ENCODE measurements at regions not wholly inside any gene's neighbourhood (a gene's known extent, or its start where the extent isn't known, plus 50 kb on each side); places are given as distances from the start of the nearest gene placed in this dataset.

DNA sequence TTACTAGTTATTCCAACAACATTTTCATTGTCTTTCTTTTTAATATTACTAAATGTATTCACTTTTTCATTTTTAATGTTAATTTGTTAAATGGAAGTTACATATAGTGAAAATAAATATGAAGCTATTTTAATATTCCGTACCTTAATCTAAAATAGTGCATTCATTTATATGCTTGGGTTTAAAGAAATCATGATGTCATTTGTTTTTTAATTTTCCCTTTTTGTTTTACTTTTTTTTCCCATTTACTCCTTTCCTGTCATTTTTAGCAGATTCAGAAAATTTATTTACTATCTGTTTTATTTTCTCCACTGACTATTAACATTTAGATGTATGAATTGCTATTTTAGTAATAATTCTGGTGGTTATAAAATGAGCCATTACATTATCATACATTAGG, 183.0 kb upstream of the CDH9 start:
- no peak for TF ChIP-seq POLR2AphosphoS5 (IDR thresholded peaks at IDR 0.05; ENCODE audit: insufficient read depth, low read depth, low read length)
- TF ChIP-seq CTCF (IDR thresholded peaks at IDR 0.05; ENCODE audit: extremely low read depth in 1 of 2, insufficient read depth in 1 of 2, low read depth in 1 of 2, low read length in 2 of 2) = no peak
- no peak for TF ChIP-seq EZH2 (IDR thresholded peaks at IDR 0.05; ENCODE audit: borderline replicate concordance, low read depth, low read length, severe bottlenecking)
- no peak for TF ChIP-seq POLR2A (IDR thresholded peaks at IDR 0.05; ENCODE audit: low read depth, low read length)
- no peak for TF ChIP-seq GATA2 (IDR thresholded peaks at IDR 0.05; ENCODE audit: insufficient read depth, insufficient read length, low read depth, low read length)
- TF ChIP-seq, protein P1, sequence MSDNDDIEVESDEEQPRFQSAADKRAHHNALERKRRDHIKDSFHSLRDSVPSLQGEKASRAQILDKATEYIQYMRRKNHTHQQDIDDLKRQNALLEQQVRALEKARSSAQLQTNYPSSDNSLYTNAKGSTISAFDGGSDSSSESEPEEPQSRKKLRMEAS (IDR thresholded peaks at IDR 0.05; ENCODE audit: insufficient read depth, insufficient read length) = no peak
- TF ChIP-seq JUN (IDR thresholded peaks at IDR 0.05; ENCODE audit: borderline replicate concordance, insufficient read depth, insufficient read length, low read depth) = no peak
- no peak for TF ChIP-seq FOS (IDR thresholded peaks at IDR 0.05; ENCODE audit: borderline replicate concordance, insufficient read depth, low read length)

All from endothelial cell of umbilical vein (primary cell).